HEK293 (cell line): ENCODE measurements at regions not wholly inside any gene's neighbourhood (a gene's known extent, or its start where the extent isn't known, plus 50 kb on each side); places are given as distances from the start of the nearest gene placed in this dataset.

Experiments
- CTCF ChIA-PET: fragments of 350-600 bp; formaldehyde crosslinking; extraction: SDS; loops from one replicate; lab custom pipeline; 2021; ENCODE audit warnings: antibody characterized with exemption; lab: Yijun Ruan, JAX
- POLR2A ChIA-PET: fragments of 300-600 bp; formaldehyde crosslinking; extraction: SDS; loops from one replicate; lab custom pipeline; 2020; ENCODE audit warnings: antibody characterized with exemption, inconsistent platforms; lab: Yijun Ruan, JAX
- H3K27ac ChIP-seq: fragments of 200-500 bp; sonication (Bioruptor generic); 2 replicates; pipeline ENCODE4 v1.5.1; 2014; ENCODE audit warnings: low read depth, low read length, control low read depth, inconsistent platforms; ENCODE audit errors: extremely low read depth
- H3K36me3 ChIP-seq, 2 experiments: fragments of 200-500 bp in 1 of 2; sonication (Bioruptor generic) in 1 of 2; 1 replicate in 1 of 2; 2 replicates in 1 of 2; pipeline ENCODE4 v1.5.1; 2014 to 2017; ENCODE audit warnings: inconsistent platforms in 2 of 2, low read length in 2 of 2; ENCODE audit not compliant: control insufficient read depth in 2 of 2, insufficient read depth in 1 of 2
- H3K4me1 ChIP-seq: fragments of 200-500 bp; sonication (Bioruptor generic); 2 replicates; pipeline ENCODE4 v1.5.1; 2014; ENCODE audit warnings: mild to moderate bottlenecking, low read length, inconsistent platforms; ENCODE audit not compliant: control insufficient read depth, insufficient read depth
- H3K4me3 ChIP-seq: 2 replicates; pipeline ENCODE4 v1.5.1; 2011; ENCODE audit warnings: low read depth, mild to moderate bottlenecking, control low read depth, low read length, moderate library complexity
- H3K9me3 ChIP-seq: fragments of 200-500 bp; sonication (Bioruptor generic); 2 replicates; pipeline ENCODE4 v1.5.1; 2014; ENCODE audit warnings: low read depth, low read length, inconsistent platforms; ENCODE audit not compliant: control insufficient read depth, insufficient read depth
- GLI2 ChIP-seq: fragments of 450-650 bp; formaldehyde crosslinking; IDR thresholded peaks from 2 replicates; pipeline ENCODE4; 2017; ENCODE audit warnings: missing biosample characterization, missing genetic modification characterization, low read depth, borderline replicate concordance
- HOXC10 ChIP-seq: sonication (generic); formaldehyde crosslinking; IDR thresholded peaks from 2 replicates; pipeline ENCODE4 v1.8.1; 2023; ENCODE audit warnings: mild to moderate bottlenecking, missing genetic modification reagents
- TCF7L2 ChIP-seq: IDR thresholded peaks from 2 replicates; pipeline ENCODE4 v1.6.1; 2011; ENCODE audit warnings: low read depth, mild to moderate bottlenecking, inconsistent platforms, low read length, moderate library complexity, borderline replicate concordance
- ZBTB7A ChIP-seq: fragments of 450-650 bp; formaldehyde crosslinking; IDR thresholded peaks from 2 replicates; pipeline ENCODE4 v1.5.1; 2016; ENCODE audit warnings: low read depth, missing biosample characterization, missing genetic modification characterization
- ZIC2 ChIP-seq: fragments of 450-650 bp; formaldehyde crosslinking; IDR thresholded peaks from 2 replicates; pipeline ENCODE4 v1.5.1; 2016; ENCODE audit warnings: missing biosample characterization, missing genetic modification characterization
- ZNF114 ChIP-seq: fragments of 450-650 bp; formaldehyde crosslinking; IDR thresholded peaks from 2 replicates; pipeline ENCODE4 v1.5.0; 2017; ENCODE audit warnings: missing biosample characterization, missing genetic modification characterization
- ZNF214 ChIP-seq: fragments of 450-650 bp; formaldehyde crosslinking; IDR thresholded peaks from 2 replicates; pipeline ENCODE4 v1.5.1; 2017; ENCODE audit warnings: missing biosample characterization, mild to moderate bottlenecking, missing genetic modification characterization, borderline replicate concordance
- ZNF223 ChIP-seq: fragments of 450-650 bp; formaldehyde crosslinking; IDR thresholded peaks from 2 replicates; pipeline ENCODE4 v1.5.1; 2016; ENCODE audit warnings: missing biosample characterization, missing genetic modification characterization
- ZNF354C ChIP-seq: fragments of 450-650 bp; formaldehyde crosslinking; IDR thresholded peaks from 2 replicates; pipeline ENCODE4 v1.5.1; 2016; ENCODE audit warnings: missing biosample characterization, missing genetic modification characterization, low read depth, borderline replicate concordance
- ZNF394 ChIP-seq: fragments of 450-650 bp; formaldehyde crosslinking; IDR thresholded peaks from 2 replicates; pipeline ENCODE4 v1.5.1; 2016; ENCODE audit warnings: missing biosample characterization, missing genetic modification characterization, mild to moderate bottlenecking, moderate library complexity, borderline replicate concordance
- ZNF404 ChIP-seq: fragments of 450-650 bp; formaldehyde crosslinking; IDR thresholded peaks from 2 replicates; pipeline ENCODE4 v1.5.1; 2017; ENCODE audit warnings: missing biosample characterization, missing genetic modification characterization
- ZNF423 ChIP-seq: fragments of 450-650 bp; formaldehyde crosslinking; IDR thresholded peaks from 2 replicates; pipeline ENCODE4 v1.5.1; 2016; ENCODE audit warnings: missing biosample characterization, missing genetic modification characterization
- ZNF48 ChIP-seq: fragments of 450-650 bp; formaldehyde crosslinking; IDR thresholded peaks from 2 replicates; pipeline ENCODE4 v1.5.1; 2016; ENCODE audit warnings: missing biosample characterization, missing genetic modification characterization
- ZNF558 ChIP-seq: fragments of 450-650 bp; formaldehyde crosslinking; IDR thresholded peaks from 2 replicates; pipeline ENCODE4 v1.5.1; 2016; ENCODE audit warnings: missing biosample characterization, missing genetic modification characterization
- ZNF561 ChIP-seq: fragments of 450-650 bp; IDR thresholded peaks from 2 replicates; pipeline ENCODE4 v1.5.1; 2018; ENCODE audit warnings: missing biosample characterization, missing genetic modification characterization, borderline replicate concordance
- ZNF600 ChIP-seq: fragments of 450-650 bp; formaldehyde crosslinking; IDR thresholded peaks from 2 replicates; pipeline ENCODE4 v1.5.1; 2016; ENCODE audit warnings: missing biosample characterization, missing genetic modification characterization
- ZNF629 ChIP-seq: fragments of 450-650 bp; formaldehyde crosslinking; IDR thresholded peaks from 2 replicates; pipeline ENCODE4 v1.5.1; 2017; ENCODE audit warnings: missing biosample characterization, missing genetic modification characterization
- ZNF792 ChIP-seq: fragments of 450-650 bp; formaldehyde crosslinking; IDR thresholded peaks from 2 replicates; pipeline ENCODE4 v1.5.1; 2016; ENCODE audit warnings: missing biosample characterization, missing genetic modification characterization
- ZNF843 ChIP-seq: fragments of 450-650 bp; formaldehyde crosslinking; IDR thresholded peaks from 2 replicates; pipeline ENCODE4 v1.5.1; 2016; ENCODE audit warnings: missing biosample characterization, missing genetic modification characterization
- ZSCAN16 ChIP-seq: fragments of 450-650 bp; formaldehyde crosslinking; IDR thresholded peaks from 2 replicates; pipeline ENCODE4 v1.5.1; 2016; ENCODE audit warnings: missing biosample characterization, missing genetic modification characterization
- TF ChIP-seq, protein P1 (sequence below): fragments of 450-650 bp; IDR thresholded peaks from 2 replicates; pipeline ENCODE4 v1.5.1; 2018; ENCODE audit warnings: missing biosample characterization, missing genetic modification characterization

GRCh38 chr2:10223471-10223870 lies 79.2 kb upstream of the HPCAL1 start (continued):
- TF ChIP-seq, protein P1, sequence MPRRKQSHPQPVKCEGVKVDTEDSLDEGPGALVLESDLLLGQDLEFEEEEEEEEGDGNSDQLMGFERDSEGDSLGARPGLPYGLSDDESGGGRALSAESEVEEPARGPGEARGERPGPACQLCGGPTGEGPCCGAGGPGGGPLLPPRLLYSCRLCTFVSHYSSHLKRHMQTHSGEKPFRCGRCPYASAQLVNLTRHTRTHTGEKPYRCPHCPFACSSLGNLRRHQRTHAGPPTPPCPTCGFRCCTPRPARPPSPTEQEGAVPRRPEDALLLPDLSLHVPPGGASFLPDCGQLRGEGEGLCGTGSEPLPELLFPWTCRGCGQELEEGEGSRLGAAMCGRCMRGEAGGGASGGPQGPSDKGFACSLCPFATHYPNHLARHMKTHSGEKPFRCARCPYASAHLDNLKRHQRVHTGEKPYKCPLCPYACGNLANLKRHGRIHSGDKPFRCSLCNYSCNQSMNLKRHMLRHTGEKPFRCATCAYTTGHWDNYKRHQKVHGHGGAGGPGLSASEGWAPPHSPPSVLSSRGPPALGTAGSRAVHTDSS = no peak
- TF ChIP-seq ZNF214 (tag by site-specific recombination) (no peak), ZNF404 (no peak)

- no peak for TF ChIP-seq ZNF792
- TF ChIP-seq GLI2 (tag by site-specific recombination) = no peak
- no peak for TF ChIP-seq ZSCAN16
- TF ChIP-seq ZNF558 = no peak
- no peak for TF ChIP-seq ZNF600 (tag by site-specific recombination)
- no peak for TF ChIP-seq ZNF48 (tag by site-specific recombination)
- TF ChIP-seq TCF7L2 = no peak
- TF ChIP-seq ZIC2 = no peak
- no peak for TF ChIP-seq ZBTB7A (tag by site-specific recombination)
- no peak for TF ChIP-seq ZNF843 (tag by site-specific recombination)
- TF ChIP-seq HOXC10 (CRISPR knock-in tag) = no peak
- no peak for TF ChIP-seq ZNF354C
- TF ChIP-seq ZNF629 (tag by site-specific recombination) = no peak
- Histone ChIP-seq H3K4me3 (no peak overlapping the region), H3K9me3 (no peaks in the 10 kb centered on the region), H3K4me1 (no peaks in the 10 kb centered on the region), H3K36me3 (no peaks in the 10 kb centered on the region), H3K27ac (no peak overlapping the region)
- POLR2A ChIA-PET = no interaction called here
- CTCF ChIA-PET = no interaction called here
Observed at GRCh38 chr2:10223932-10224720, 78.6 kb upstream of the HPCAL1 start.

GRCh38 chr2:10224734-10225133 lies 78.0 kb upstream of the HPCAL1 start:
- TF ChIP-seq ZNF423 (tag by site-specific recombination) = no peak
- TF ChIP-seq ZNF561 (tag by site-specific recombination) = no peak
- no peak for TF ChIP-seq ZNF223
- TF ChIP-seq ZNF404 = no peak
- no peak for TF ChIP-seq ZNF394
- no peak for TF ChIP-seq ZNF114
- H3K4me1 ChIP-seq = no peaks in the 10 kb centered on the region
- no peak overlapping the region for H3K27ac ChIP-seq
- H3K4me3 ChIP-seq = no peak overlapping the region
- POLR2A ChIA-PET = no interaction called here
- CTCF ChIA-PET = no interaction called here
- H3K9me3 ChIP-seq = no peaks in the 10 kb centered on the region
- H3K36me3 ChIP-seq = no peaks in the 10 kb centered on the region
